Brain microvascular endothelial cell (primary cell): ENCODE measurements at regions not wholly inside any gene's neighbourhood (a gene's known extent, or its start where the extent isn't known, plus 50 kb on each side); places are given as distances from the start of the nearest gene placed in this dataset.

Source experiments
- DNase-seq: peaks from one replicate; pipeline ENCODE4 v3.0.0-alpha.2; 2020
- H3K27ac ChIP-seq: fragments of 250-450 bp; sonication (Bioruptor Pico); 2 replicates; pipeline ENCODE4 v1.5.1; 2020; ENCODE audit warnings: mild to moderate bottlenecking, moderate library complexity
- H3K27me3 ChIP-seq: fragments of 250-450 bp; sonication (Bioruptor Pico); replicated peaks from 2 replicates; pipeline ENCODE4 v1.5.1; 2020; ENCODE audit warnings: mild to moderate bottlenecking
- H3K36me3 ChIP-seq: fragments of 250-450 bp; sonication (Bioruptor Pico); replicated peaks from 2 replicates; pipeline ENCODE4 v1.5.1; 2020; ENCODE audit warnings: mild to moderate bottlenecking
- H3K4me3 ChIP-seq: 2 replicates; pipeline ENCODE4 v1.5.1; 2011; ENCODE audit warnings: low read depth, mild to moderate bottlenecking, control low read depth, low read length, moderate library complexity
- in situ Hi-C: cut with HindIII; loops from 2 replicates; pipeline ENCODE4 v1.10.0; 2017; ENCODE audit warnings: low sequenced_read_pairs, low pct_ligation_motif_present
- TF ChIP-seq, protein P1 (sequence below): IDR thresholded peaks from 2 replicates; pipeline ENCODE4 v1.5.1; 2011; ENCODE audit warnings: low read depth, mild to moderate bottlenecking, moderate library complexity, low read length, control low read depth, inconsistent platforms; ENCODE audit errors: missing control alignments

DNA sequence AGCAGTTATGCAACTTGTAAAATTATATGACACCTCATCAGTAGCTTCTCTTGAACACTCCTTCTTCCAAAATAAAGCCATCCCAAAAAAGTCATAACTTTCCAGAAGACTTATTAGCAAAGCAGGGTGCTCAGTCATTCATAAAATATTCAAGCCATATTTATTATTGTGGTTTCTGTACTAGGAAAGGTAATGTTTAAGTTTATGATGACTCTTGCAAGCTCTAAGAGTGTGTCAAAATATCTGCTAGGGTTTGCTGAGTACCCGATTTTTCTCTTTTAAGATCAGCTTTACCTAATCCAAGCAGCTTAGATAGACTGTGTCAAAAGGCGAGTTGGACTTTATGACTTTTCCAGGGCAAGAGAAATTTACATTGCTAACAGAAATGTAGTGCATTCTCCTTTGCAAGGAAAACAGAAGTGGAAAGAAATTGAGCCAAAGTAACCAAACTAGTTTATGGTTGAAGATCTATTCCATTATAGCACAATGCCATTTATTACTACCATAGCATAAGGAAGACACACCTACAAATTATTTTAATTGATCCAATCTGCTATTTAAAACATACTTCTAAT, 98.0 kb upstream of the SOX6 start:
- Histone ChIP-seq H3K27ac (no peak overlapping the region), H3K27me3 (no peaks in the 10 kb centered on the region), H3K4me3 (no peak overlapping the region), H3K36me3 (no peaks in the 10 kb centered on the region)
- in situ Hi-C loops: no loop called here
- TF ChIP-seq, protein P1, sequence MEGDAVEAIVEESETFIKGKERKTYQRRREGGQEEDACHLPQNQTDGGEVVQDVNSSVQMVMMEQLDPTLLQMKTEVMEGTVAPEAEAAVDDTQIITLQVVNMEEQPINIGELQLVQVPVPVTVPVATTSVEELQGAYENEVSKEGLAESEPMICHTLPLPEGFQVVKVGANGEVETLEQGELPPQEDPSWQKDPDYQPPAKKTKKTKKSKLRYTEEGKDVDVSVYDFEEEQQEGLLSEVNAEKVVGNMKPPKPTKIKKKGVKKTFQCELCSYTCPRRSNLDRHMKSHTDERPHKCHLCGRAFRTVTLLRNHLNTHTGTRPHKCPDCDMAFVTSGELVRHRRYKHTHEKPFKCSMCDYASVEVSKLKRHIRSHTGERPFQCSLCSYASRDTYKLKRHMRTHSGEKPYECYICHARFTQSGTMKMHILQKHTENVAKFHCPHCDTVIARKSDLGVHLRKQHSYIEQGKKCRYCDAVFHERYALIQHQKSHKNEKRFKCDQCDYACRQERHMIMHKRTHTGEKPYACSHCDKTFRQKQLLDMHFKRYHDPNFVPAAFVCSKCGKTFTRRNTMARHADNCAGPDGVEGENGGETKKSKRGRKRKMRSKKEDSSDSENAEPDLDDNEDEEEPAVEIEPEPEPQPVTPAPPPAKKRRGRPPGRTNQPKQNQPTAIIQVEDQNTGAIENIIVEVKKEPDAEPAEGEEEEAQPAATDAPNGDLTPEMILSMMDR: no peak
- no peak for DNase-seq

DNA sequence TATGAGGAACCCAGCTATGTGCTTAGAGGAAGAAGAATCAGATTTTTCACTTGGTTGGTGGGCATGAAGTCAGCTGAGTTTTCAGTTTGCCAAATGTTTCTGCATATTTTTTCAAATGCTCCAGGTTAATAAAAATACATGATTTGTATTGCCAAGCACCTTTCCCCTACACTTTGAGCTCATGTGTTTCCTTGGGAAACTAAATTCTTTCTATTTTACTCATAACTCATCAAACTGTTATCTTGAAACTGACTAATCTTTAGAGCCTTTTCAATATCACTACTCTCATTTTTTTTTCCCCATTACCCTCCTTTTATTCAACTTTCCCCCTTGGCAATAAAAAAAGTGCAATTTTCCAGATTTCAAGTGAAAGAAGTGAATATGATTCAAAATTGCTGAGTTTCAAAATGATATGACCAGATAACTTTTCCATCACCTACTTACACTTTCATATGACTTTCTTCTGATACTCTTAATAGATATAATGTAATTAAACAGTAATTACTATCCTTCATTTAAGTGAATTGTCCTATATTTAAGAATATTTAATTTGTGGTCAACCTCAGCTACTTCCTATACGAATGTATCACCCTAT, 91.9 kb upstream of the SOX6 start:
- in situ Hi-C loops: no loop called here
- Histone ChIP-seq H3K27ac (no peak overlapping the region), H3K36me3 (no peaks in the 10 kb centered on the region), H3K27me3 (no peaks in the 10 kb centered on the region), H3K4me3 (no peak overlapping the region)
- DNase-seq: no peak
- TF ChIP-seq, protein P1: no peak

DNA sequence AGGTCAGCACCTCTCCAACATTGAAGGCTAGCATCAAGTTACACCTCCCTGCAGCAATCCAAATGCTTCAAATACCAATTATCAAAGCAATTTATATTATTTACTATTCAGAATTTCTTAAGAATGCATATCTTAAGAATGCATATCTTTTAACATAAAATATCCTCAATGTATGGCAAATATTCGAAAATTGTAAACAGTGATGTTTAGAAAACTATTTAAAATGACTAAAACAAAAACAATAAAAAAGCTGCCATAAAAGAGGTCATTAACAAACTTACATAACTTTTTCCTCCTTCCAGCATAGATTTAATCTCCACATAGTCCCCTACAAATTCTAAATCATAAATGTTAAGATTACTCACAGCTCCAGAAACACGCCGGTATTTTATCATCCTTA, 85.1 kb upstream of the SOX6 start:
- Histone ChIP-seq H3K36me3 (no peaks in the 10 kb centered on the region), H3K27ac (no peak overlapping the region), H3K4me3 (no peak overlapping the region), H3K27me3 (no peaks in the 10 kb centered on the region)
- TF ChIP-seq, protein P1: no peak
- in situ Hi-C loops: no loop called here
- DNase-seq: no peak

DNA sequence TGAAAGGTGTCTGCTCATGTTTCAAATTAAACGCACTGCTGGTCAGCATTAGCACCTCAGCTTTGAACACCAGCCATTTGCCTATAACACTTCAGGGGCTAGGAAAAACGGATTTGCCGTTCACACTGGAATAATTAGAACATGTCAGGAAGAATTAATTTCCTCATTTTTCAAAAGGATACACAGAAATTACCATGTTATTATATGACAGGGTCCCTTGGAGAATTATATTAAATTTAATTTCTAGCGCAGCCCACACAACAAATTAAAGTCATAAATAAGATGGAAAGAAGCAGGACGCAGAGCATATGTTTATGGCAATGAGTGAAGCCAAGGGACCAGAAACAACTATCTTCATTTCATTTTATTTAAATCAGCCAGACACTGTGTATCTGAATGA, 83.8 kb upstream of the SOX6 start:
- H3K27me3 ChIP-seq: no peaks in the 10 kb centered on the region
- H3K4me3 ChIP-seq: no peak overlapping the region
- no peaks in the 10 kb centered on the region for H3K36me3 ChIP-seq
- TF ChIP-seq, protein P1: no peak
- in situ Hi-C loops: no loop called here
- H3K27ac ChIP-seq: no peak overlapping the region
- no peak for DNase-seq

DNA sequence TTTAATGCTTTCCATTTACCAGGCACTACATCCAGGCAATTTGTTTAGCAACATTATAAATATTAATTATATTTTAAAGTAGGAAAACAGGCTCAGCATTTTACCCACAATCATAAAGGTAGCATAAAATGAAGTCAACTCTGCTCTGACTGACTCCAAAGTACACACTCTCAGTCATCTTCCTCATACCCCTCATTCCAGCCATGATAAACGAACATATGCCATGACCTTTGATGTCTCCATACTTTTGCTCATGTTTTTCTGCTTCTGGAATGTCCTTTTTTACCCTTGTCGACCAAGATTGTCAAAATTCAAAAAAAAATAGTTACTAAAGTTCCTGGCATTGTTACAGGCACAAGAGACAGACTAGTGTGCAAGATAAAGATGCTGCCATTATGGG, 77.7 kb upstream of the SOX6 start:
- no peaks in the 10 kb centered on the region for H3K36me3 ChIP-seq
- TF ChIP-seq, protein P1: no peak

DNA sequence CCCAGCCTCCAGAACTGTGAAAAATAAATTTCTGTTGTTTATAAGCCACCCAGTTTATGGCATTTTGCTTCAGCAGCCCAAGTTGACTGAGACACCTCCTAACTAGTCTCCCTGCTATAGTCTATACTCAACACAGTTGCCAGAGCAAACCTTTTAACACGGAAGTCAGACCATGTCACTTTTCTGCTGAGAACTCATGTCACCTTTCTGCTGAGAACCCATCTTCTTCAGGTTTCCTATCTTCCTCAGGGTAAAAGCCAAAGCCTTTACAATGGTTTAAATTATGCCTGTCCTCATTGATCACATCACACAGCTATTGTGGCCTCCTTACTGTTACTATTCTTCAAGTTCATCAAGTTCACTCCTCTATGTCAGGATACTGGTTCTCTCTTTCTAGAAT, 74.3 kb upstream of the SOX6 start:
- DNase-seq: no peak
- H3K4me3 ChIP-seq: no peak overlapping the region
- H3K27ac ChIP-seq: no peak overlapping the region
- H3K27me3 ChIP-seq: no peaks in the 10 kb centered on the region
- H3K36me3 ChIP-seq: no peaks in the 10 kb centered on the region
- in situ Hi-C loops: no loop called here
- TF ChIP-seq, protein P1: no peak

More for the DNA sequence above, 77.7 kb upstream of the SOX6 start:
- Histone ChIP-seq H3K27ac (no peak overlapping the region), H3K27me3 (no peaks in the 10 kb centered on the region), H3K4me3 (no peak overlapping the region)
- DNase-seq: no peak
- in situ Hi-C loops: no loop called here
